NB4 (cell line): ENCODE measurements at regions not wholly inside any gene's neighbourhood (a gene's known extent, or its start where the extent isn't known, plus 50 kb on each side); places are given as distances from the start of the nearest gene placed in this dataset.

Source experiments
- CTCF ChIP-seq: IDR thresholded peaks from one replicate; pipeline ENCODE4 v1.5.1; 2012; ENCODE audit warnings: low read depth, low read length
- MYC ChIP-seq: IDR thresholded peaks from 2 replicates; pipeline ENCODE4 v1.6.1; 2011; ENCODE audit warnings: low read depth, low read length
- POLR2A ChIP-seq: IDR thresholded peaks from 2 replicates; pipeline ENCODE4 v1.6.1; 2011; ENCODE audit warnings: mild to moderate bottlenecking; ENCODE audit not compliant: insufficient read length; ENCODE audit errors: extremely low read depth

- TF ChIP-seq CTCF, result no peak
- no peak for TF ChIP-seq POLR2A
- TF ChIP-seq MYC, result no peak
Measured at GRCh38 chr6:165917576-165917975, 250.1 kb downstream of the TBXT start.
